22Rv1 (cell line): ENCODE measurements at regions not wholly inside any gene's neighbourhood (a gene's known extent, or its start where the extent isn't known, plus 50 kb on each side); places are given as distances from the start of the nearest gene placed in this dataset.

ENCODE experiments used
- CTCF ChIP-seq: fragments of 450-650 bp; IDR thresholded peaks from 2 replicates; pipeline ENCODE4 v1.5.1; 2017; ENCODE audit warnings: mild to moderate bottlenecking
- ZFX ChIP-seq: fragments of 450-650 bp; IDR thresholded peaks from 2 replicates; pipeline ENCODE4 v1.6.1; 2017; ENCODE audit warnings: antibody characterized with exemption, borderline replicate concordance

- TF ChIP-seq CTCF (peak; percentile 47), ZFX (no peak)
Measured at GRCh38 chr1:200262326-200262965, 147.4 kb downstream of the ZNF281 start.
